ENCODE measurements at regions not wholly inside any gene's neighbourhood (a gene's known extent, or its start where the extent isn't known, plus 50 kb on each side); places are given as distances from the start of the nearest gene placed in this dataset.

- TF ChIP-seq POLR2A (IDR thresholded peaks at IDR 0.05; ENCODE audit: extremely low read depth, insufficient read length) (no peak), CTCF (IDR thresholded peaks at IDR 0.05; ENCODE audit: low read depth, low read length) (no peak), MAX (IDR thresholded peaks at IDR 0.05; ENCODE audit: low read depth, low read length) (no peak)
These were observed 252.3 kb upstream of the LRTM1 start for GRCh38 chr3:55180161-55180560.
